Central memory CD4-positive, alpha-beta T cell (primary cell): ENCODE measurements at regions not wholly inside any gene's neighbourhood (a gene's known extent, or its start where the extent isn't known, plus 50 kb on each side); places are given as distances from the start of the nearest gene placed in this dataset.

ENCODE experiments used
- DNase-seq: peaks from one replicate; pipeline ENCODE4 v3.0.0; 2022

GRCh38 chr18:78559584-78559983 is 420.0 kb upstream of the SALL3 start:
- DNase-seq: no peak

GRCh38 chr18:78561757-78562510 is 417.7 kb upstream of the SALL3 start:
- DNase-seq: no peak

DNA sequence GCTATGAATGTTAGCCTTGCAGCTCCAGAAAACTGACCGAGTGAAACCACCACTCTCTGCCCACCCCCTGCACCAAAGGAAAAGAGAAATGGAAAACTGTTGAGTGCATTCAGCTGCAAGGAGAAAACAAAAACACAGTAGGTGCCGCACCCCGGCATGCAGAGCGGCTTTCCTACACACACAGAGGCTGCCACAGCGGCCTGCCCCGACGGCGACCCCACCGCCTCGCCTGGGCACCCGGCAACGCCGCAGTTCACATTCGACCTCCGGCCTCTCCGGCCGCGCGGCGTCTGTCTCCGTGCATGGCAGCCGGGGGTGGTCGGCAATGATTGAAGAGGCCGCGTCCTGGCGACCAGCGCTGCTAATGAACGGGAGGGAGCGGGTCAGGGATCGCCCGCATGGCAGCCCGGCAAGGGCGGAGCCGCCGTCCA is 417.1 kb upstream of the SALL3 start:
- DNase-seq: no peak

- DNase-seq: no peak
Measured at GRCh38 chr18:78563110-78563509, 416.5 kb upstream of the SALL3 start.

DNA sequence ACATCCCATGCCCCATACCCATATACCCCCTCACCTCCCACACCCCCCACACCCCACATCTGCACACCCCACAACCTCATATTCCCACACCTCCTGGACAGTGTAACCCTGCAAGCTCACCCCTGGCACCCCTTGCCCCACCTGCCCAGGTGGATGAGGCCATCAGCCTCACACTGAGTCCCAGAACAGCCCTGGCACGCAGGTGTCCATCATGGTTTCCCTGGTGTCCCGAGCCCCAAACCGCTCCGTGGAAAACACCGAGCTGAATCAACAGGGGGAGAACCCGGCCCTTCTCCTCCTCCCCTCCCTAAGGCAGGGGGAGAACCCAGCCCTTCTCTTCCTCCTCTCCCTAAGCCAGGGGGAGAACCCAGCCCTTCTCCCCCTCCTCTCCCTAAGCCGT is 415.6 kb upstream of the SALL3 start:
- DNase-seq: no peak

DNA sequence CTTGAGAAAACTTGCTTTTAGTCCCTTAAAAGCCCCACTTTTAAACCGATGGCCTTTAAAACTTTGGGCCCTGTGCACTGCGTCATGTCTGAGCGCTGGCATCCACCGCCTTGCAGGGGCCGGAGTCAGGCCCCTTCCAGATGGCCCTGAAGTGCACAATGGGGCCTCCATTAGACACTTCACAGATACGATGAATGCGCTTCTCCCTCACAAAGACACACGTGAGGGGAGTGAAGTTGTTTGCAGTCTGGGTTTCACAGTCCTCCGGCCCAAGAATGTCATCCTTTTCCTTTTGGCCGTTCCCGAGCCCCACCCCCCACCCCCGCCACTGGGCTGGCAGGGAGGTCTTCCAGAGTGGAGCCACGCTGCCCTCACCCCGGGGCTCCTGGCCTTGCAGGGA is 415.1 kb upstream of the SALL3 start:
- no peak for DNase-seq

DNA sequence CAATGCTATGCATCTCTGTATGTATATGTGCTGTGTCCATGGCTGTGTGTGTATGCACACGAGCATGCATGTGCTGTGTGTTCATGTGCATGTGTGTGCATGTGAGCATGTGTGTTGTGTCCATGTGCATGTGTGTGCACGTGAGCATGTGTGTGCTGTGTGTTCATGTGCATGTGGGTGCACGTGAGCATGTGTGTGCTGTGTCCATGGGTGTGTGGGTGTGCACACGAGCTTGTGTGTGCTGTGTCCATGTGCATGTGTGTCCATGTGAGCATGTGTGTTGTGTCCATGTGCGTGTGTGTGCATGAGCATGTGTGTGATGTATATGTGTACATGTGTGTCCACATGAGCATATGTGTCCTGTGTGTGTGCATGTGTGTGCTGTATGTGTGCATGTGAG is 414.4 kb upstream of the SALL3 start:
- no peak for DNase-seq

DNA sequence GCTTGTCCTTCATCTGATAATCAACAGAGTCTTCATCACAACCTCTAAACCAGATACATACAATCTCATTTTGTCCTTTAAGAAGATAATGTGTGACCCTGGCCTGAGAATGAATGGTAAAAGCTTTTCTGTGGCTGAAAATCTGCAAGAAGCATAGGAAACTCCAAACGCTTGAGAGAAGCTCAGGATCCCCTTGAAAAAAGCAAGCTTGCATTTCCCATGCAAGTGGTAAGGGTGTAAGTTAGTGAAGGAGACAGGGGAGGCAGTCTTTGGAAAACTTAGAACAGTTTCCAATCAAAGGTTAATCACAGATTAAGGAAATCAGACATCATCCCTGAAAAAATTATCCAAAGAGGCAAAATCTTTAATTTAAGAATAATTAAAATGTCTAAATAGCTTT is 413.6 kb upstream of the SALL3 start:
- no peak for DNase-seq

GRCh38 chr18:78566720-78567119 is 412.9 kb upstream of the SALL3 start:
- no peak for DNase-seq

GRCh38 chr18:78571063-78571785 is 408.4 kb upstream of the SALL3 start:
- DNase-seq: no peak

- no peak for DNase-seq
Measured at GRCh38 chr18:78571831-78572347, 407.7 kb upstream of the SALL3 start.

GRCh38 chr18:78573773-78574172 is 405.8 kb upstream of the SALL3 start:
- no peak for DNase-seq

GRCh38 chr18:78576967-78577366 is 402.7 kb upstream of the SALL3 start:
- no peak for DNase-seq

DNA sequence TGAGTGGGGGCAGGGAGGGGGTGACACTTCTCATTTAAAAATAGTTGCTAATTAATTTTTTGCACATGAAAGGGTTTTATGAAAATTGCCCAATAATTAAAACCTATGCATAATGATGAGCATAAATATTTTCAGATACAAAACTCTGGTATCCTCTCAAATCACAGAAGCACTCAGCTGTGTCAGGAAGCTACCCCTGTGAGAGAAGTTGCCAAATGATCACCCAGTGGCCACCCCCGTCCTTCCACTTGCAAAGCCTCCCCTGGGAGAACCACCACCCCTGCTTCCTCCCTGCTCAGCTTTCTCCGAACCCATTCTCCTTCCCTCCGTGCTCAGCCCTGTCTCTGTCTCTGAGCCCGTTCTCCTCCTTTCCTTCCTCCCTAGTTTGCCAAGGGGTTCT is 400.2 kb upstream of the SALL3 start:
- no peak for DNase-seq

- no peak for DNase-seq
Measured at GRCh38 chr18:78579854-78580577, 399.6 kb upstream of the SALL3 start.

- no peak for DNase-seq
Measured at GRCh38 chr18:78580835-78581339, 398.7 kb upstream of the SALL3 start.

DNA sequence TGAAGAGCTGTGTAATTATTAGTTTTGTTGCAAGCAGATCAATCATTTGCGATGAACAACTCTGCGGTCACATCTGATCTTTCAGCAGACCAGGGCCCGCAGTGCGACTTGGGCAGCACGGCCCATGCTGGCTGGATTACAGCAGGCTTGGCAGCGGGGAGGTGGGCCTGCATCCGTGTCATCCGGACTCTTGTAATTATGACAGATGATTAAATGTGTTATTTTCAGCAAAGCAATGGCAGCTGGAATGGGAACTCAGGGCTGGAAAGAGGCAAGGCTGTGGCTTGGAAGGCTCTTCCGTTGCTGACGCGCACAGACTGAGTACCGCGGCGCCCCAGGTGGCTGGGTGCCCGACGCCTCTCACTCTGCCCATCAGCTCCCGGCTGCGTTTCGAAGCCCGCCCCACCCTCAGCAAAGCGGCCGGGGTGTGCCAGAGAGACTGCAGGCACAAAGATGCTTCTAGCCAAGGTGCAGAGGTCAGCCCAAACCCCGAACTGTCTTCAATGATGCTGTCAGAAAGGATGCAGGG is 397.4 kb upstream of the SALL3 start:
- no peak for DNase-seq

DNA sequence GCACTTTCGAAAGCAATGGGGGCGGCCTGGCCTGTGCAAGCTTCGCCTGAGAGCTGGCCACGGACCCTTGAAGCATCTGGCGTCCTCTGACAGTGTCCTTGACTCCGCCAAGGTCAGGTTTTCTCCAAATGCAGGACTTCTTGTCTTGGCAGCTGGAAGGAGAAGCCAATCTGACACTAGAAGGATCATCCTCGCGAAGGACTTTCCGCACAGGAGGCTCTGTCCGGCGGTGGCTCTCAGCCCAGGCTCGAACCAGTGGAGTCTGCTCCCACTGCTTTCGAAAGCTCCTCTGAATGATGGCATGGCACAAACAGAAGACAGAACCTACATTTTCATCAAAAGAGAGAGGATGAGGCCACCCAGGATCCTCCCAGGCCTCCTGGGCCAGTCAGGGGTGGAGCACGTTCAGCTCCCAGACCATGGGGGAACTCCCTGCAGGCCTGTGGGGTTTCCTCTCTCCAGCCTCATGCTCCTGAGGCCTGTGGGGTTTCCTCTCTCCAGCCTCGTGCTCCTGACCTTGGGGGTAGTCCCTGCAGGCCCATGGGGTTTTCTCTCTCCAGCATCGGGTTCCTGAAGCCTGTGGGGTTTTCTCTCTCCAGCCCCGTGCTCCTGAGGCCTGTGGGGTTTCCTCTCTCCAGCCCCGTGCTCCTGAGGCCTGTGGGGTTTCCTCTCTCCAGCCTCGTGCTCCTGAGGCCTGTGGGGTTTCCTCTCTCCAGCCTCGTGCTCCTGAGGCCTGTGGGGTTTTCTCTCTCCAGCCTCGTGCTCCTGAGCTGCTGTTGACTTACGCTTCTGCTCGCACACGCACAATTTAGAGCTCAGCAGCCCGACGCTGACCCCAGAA is 396.5 kb upstream of the SALL3 start:
- no peak for DNase-seq

GRCh38 chr18:78583739-78584458 is 395.7 kb upstream of the SALL3 start:
- DNase-seq: no peak

GRCh38 chr18:78584459-78585022 is 395.1 kb upstream of the SALL3 start:
- DNase-seq: no peak

GRCh38 chr18:78586586-78586985 is 393.0 kb upstream of the SALL3 start:
- no peak for DNase-seq
